GM18907 (cell line): ENCODE measurements at regions not wholly inside any gene's neighbourhood (a gene's known extent, or its start where the extent isn't known, plus 50 kb on each side); places are given as distances from the start of the nearest gene placed in this dataset.

Source experiments
- ATAC-seq: cut with Tn5 transposase; IDR thresholded peaks from one replicate; pipeline ENCODE4 v1.9.1; 2021; ENCODE audit warnings: mild to moderate bottlenecking, moderate library complexity; ENCODE audit not compliant: unreplicated experiment

DNA sequence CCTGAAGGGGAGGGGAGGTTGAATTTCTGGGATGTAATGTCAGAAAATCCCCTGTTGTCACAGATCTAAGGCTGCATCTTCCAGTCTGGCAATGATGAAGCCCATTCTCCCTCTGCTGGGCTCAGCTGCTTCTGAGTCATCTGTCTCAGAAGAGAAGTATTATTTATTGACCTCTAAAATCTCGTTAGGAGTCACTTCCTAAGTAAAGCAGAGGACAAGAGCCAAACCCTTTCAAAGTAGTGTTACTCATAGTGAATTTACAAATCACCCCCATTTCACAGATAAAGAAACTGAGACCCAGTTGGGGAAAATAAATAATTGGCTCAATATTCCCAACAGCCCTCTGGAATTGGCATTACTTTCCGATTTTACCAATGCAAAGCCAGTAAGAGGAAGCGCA lies 167.3 kb upstream of the SKOR2 start:
- ATAC-seq = no peak

- ATAC-seq = no peak
Observed at GRCh38 chr18:47417807-47418206, 166.3 kb upstream of the SKOR2 start.

DNA sequence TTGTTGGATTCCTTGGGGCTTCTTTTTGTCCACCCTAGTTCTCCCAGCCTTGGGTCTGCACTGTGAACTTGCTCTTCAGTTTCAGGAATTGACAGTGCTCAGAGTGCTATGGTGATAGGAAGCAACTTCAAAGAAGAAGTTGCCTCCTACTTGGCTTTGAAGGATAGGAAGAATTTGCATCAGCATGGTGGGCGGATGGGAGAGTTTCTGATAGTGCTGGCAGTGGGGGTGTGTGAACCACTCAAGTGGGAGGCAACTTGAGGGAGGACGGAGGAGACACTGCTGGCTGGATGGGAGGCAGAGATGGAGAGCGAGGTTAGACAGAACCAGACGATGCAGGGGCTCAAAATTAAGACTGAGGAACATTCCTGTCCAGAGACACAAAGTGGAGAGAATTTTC lies 164.4 kb upstream of the SKOR2 start:
- ATAC-seq = no peak

- no peak for ATAC-seq
Observed at GRCh38 chr18:47413327-47413726, 161.9 kb upstream of the SKOR2 start.

GRCh38 chr18:47412924-47413323 lies 161.5 kb upstream of the SKOR2 start:
- ATAC-seq = no peak

DNA sequence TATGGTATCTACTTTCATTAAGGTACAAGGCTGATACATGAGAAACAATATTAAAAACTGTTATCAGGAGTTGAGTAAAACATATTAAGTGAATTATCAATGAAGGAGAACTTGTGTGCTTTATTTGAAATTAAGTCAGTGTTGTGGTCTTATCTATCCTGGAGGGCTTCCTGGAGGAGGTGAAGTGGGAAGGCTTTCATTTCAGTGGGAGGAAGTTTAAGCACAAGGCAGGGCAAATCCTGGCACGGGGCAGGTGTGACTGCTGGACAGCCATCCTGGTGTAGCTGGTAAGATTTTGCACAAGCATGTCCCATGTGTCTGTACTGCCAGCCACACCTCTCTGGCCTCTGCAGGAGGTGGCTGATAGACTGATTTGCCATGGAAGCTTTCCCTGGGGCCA lies 159.7 kb upstream of the SKOR2 start:
- no peak for ATAC-seq

- no peak for ATAC-seq
Observed at GRCh38 chr18:47410139-47410538, 158.7 kb upstream of the SKOR2 start.

DNA sequence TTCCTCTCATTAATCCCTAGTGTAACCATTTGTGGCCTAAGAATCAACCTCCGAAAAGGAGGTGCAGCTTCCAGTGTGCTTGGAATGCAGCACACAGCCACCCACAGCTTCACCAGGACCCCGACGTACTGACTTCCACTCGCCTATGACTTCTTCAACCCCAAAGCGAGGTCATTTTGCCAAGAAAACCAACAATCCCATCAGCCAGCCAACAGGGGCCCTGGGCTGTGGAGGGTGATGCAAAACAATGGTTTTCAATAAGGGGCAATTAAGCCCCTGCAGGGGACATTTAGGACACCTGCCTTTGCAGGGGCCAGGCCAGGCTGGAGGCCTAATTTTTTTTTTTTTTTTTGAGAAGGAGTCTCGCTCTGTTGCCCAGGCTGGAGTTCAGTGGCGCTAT lies 158.1 kb upstream of the SKOR2 start:
- no peak for ATAC-seq

DNA sequence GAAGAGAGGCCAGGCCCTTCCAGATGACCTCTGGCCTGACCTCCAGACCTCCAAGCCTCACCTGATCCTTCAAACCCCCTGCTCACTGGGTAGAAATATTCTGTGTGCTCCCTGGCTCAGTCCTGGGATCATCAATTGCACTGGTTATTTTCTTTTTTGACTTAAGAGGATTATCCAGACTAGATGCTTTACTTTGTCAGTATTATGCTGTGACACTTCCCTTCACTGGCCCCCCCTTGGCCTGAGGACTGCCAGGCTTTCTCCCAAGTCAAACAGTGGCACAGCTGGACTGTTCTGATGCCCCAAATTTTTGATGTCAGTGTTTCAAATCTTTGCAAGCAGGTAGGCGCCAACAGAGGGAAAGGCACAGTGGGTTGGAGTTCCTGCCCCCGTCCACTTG lies 156.3 kb upstream of the SKOR2 start:
- ATAC-seq = no peak

GRCh38 chr18:47404845-47405244 lies 153.4 kb upstream of the SKOR2 start:
- no peak for ATAC-seq

GRCh38 chr18:47403949-47404348 lies 152.5 kb upstream of the SKOR2 start:
- ATAC-seq = no peak

- ATAC-seq = no peak
Observed at GRCh38 chr18:47403317-47403716, 151.9 kb upstream of the SKOR2 start.

GRCh38 chr18:47399475-47399874 lies 148.0 kb upstream of the SKOR2 start:
- ATAC-seq = no peak

DNA sequence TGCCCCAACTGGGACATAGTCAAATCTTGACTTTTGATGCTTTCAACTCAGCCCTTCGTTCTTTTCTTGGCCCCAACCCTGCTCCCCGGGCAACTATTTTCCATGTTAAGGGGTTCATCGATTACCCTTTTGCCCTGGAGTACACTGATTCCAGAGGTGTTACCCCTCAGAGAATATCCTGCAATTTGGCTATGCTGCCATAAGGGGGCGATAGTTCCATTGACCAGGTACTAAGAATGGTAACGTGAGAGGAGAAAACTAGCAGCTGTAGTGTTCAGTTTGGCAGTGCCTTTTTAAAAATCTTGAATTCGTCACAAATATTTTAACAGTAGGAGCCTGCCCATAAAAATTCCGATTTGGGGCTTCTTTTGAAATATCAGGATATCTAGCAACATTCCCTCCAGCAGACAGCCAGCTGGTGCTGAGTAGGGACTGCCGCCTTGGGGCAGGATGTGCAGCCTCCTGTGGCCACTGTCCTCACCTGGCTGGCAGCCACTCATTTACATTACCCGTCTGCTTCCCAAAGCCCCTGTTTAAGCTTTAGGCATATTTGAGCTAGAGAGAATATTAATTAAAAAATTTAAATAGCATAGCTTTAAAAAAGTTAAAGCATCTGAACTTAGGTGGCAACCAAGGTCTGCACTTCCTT lies 146.3 kb upstream of the SKOR2 start:
- ATAC-seq = no peak

DNA sequence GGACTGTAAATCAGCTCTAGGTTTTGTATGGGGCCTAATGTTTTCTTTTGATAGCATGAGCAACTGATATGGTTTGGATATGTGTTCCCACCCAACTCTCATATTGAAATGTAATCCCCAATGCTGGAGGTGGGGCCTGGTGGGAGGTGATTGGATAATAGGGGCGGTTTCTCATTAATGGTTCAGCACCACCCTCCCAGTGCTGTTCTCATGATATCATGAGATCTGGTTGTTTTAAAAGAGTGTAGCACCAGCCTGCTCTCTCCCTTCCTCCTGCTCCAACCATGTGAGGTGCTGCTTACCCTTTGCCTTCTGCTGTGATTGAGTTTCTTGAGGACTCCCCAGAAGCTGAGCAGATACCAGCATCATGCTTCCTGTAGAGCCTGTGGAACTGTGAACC lies 140.2 kb upstream of the SKOR2 start:
- no peak for ATAC-seq

DNA sequence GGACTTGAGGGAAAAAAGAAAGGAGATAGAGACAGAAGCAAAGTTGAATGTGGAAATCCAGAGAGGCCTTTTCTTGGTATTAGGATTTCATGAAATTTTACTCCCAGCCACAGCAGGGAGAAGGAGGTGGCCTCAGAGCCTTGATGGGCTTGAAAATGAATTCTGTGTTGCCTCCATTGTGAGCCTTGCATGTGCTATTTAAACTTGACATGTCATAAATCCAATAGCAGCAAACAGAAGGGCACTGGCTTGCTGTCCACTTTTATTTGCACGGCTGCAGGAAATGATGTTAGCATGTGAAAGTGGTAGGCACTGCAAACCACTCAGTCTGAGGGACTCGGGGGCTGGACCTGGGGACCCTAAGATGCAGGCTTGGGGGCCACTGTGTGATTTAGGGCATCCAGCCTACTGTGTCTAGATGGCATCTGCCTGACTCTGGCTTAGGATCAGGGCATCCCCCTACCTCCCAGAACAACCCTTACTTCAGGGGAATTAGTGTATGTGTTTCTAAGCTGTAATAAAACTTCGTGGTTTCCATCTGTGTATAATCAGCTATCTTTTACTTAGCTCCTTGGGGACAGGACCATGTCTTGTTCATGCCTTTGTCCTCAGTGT lies 139.1 kb upstream of the SKOR2 start:
- ATAC-seq = no peak

DNA sequence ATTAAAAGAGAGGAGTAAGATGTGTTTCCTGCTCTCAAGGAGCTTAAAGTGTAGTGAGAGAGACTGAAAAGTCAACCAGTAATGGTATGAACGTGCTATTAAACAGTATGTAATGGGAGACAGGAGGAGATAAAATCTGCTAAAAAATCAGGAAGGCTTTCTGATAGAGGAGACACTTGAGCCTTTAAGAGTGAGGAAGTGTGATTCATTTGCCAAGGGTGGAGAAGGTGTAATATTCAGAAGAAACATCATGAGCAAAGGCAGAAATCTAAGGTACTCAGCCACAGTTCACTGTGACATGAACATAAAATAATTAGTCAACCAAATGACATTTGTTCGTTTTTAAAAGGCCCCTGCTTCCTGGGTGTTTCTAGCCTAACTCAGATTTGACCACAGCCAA lies 137.8 kb upstream of the SKOR2 start:
- ATAC-seq = no peak

DNA sequence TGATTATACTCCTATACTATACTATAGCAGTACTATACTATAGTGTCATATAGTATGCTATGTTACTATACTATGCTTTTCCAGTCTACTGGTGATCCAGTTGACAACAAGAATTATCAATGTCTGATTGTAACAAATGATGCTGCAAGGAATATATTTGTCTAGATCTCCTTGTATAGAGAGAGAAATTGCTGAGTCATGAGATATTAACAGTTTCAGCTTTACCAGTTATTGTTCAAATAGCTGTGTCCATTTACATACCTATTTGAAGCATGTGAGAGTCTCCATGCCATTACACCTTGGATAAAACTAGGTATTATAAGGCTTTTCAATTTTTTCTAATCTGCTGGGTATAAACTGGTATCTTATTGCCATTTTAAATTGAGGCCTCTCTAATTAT lies 136.4 kb upstream of the SKOR2 start:
- ATAC-seq = no peak

- ATAC-seq = no peak
Observed at GRCh38 chr18:47383729-47384128, 132.3 kb upstream of the SKOR2 start.

DNA sequence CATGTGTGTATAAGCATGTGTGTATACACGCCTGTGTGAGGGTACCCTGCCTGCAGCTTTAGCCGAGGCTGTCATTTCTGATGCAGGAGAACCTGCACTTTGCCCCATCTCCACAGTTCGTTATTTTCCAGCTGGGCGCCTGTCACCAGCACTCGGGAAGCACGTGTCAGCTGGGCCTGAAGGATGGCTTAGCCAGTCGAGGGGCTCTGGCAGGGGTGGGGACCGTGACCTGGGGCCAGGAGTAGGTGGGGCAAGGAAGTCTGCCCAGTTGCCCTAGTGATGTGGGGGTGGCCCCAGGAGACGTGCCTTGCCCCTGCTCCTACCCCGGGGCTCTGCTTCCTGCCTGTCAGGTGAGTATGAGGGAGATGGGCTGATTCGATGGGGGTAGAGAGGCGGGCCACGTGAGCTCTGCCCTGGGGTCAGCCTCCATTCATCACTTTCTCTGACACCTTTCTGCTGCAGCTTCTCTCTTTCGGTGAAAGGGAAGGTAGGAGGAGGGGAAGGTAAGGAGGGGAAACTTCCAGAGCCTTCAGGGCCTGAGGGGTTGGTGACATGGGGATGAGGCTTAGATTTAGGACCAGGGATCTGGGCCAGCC lies 130.6 kb upstream of the SKOR2 start:
- ATAC-seq = no peak

GRCh38 chr18:47380153-47380552 lies 128.7 kb upstream of the SKOR2 start:
- no peak for ATAC-seq

DNA sequence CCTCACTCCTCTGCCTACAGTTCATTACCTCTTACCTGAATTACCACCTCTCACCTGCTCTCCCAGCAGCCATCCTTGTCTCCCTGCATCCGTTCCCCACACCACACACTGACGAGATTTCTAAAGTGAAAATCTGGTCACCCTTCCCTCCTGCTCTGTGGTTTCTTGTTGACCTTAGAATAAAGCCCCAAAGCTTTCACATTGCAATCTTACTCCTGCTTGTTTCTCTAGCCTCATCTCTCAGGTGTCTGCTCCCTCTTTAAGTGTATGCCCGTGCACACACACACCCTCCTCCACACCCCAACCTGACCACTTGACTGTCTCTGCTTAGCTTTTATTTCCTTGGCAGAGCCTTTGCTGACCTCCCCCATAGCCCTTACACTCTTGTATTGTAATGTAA lies 122.0 kb upstream of the SKOR2 start:
- no peak for ATAC-seq

DNA sequence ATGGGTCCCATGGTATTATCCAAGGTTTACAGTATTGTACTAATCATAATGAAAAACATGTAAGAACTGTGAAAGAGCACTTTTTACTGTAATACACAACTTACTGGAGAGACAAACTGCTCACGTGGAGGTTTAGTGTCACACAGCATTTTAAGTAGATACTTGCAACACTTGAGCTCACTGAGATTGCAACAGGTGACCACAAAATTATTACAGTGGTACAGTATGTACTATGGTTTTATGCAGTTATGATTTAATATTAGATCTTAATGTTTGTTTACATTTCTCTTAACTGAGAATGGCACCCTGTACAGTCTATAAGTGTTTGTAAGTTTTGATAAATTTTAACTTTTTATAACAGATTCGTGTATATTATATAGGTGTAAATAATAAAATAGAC lies 118.6 kb upstream of the SKOR2 start:
- ATAC-seq = no peak
